HEK293 (cell line): ENCODE measurements at regions not wholly inside any gene's neighbourhood (a gene's known extent, or its start where the extent isn't known, plus 50 kb on each side); places are given as distances from the start of the nearest gene placed in this dataset.

Source experiments
- CTCF ChIA-PET: fragments of 350-600 bp; formaldehyde crosslinking; extraction: SDS; loops from one replicate; lab custom pipeline; 2021; ENCODE audit warnings: antibody characterized with exemption; lab: Yijun Ruan, JAX
- POLR2A ChIA-PET: fragments of 300-600 bp; formaldehyde crosslinking; extraction: SDS; loops from one replicate; lab custom pipeline; 2020; ENCODE audit warnings: antibody characterized with exemption, inconsistent platforms; lab: Yijun Ruan, JAX
- H3K27ac ChIP-seq: fragments of 200-500 bp; sonication (Bioruptor generic); 2 replicates; pipeline ENCODE4 v1.5.1; 2014; ENCODE audit warnings: low read depth, low read length, control low read depth, inconsistent platforms; ENCODE audit errors: extremely low read depth
- H3K36me3 ChIP-seq, 2 experiments: fragments of 200-500 bp in 1 of 2; sonication (Bioruptor generic) in 1 of 2; 1 replicate in 1 of 2; 2 replicates in 1 of 2; pipeline ENCODE4 v1.5.1; 2014 to 2017; ENCODE audit warnings: inconsistent platforms in 2 of 2, low read length in 2 of 2; ENCODE audit not compliant: control insufficient read depth in 2 of 2, insufficient read depth in 1 of 2
- H3K4me1 ChIP-seq: fragments of 200-500 bp; sonication (Bioruptor generic); 2 replicates; pipeline ENCODE4 v1.5.1; 2014; ENCODE audit warnings: mild to moderate bottlenecking, low read length, inconsistent platforms; ENCODE audit not compliant: control insufficient read depth, insufficient read depth
- H3K4me3 ChIP-seq: 2 replicates; pipeline ENCODE4 v1.5.1; 2011; ENCODE audit warnings: low read depth, mild to moderate bottlenecking, control low read depth, low read length, moderate library complexity
- H3K9me3 ChIP-seq: fragments of 200-500 bp; sonication (Bioruptor generic); 2 replicates; pipeline ENCODE4 v1.5.1; 2014; ENCODE audit warnings: low read depth, low read length, inconsistent platforms; ENCODE audit not compliant: control insufficient read depth, insufficient read depth
- KLF1 ChIP-seq: fragments of 450-650 bp; formaldehyde crosslinking; IDR thresholded peaks from 2 replicates; pipeline ENCODE4 v1.5.1; 2016; ENCODE audit warnings: missing biosample characterization, missing genetic modification characterization
- MEIS1 ChIP-seq: sonication (generic); formaldehyde crosslinking; IDR thresholded peaks from 2 replicates; pipeline ENCODE4 v1.8.1; 2022; ENCODE audit warnings: missing genetic modification reagents, mild to moderate bottlenecking, borderline replicate concordance
- PRDM6 ChIP-seq: fragments of 450-650 bp; formaldehyde crosslinking; IDR thresholded peaks from 2 replicates; pipeline ENCODE4 v1.5.1; 2017; ENCODE audit warnings: missing biosample characterization, missing genetic modification characterization
- SALL2 ChIP-seq: fragments of 450-650 bp; formaldehyde crosslinking; IDR thresholded peaks from 2 replicates; pipeline ENCODE4 v1.5.0; 2017; ENCODE audit warnings: missing biosample characterization, mild to moderate bottlenecking, missing genetic modification characterization, borderline replicate concordance
- ZBTB17 ChIP-seq: fragments of 450-650 bp; formaldehyde crosslinking; IDR thresholded peaks from 2 replicates; pipeline ENCODE4 v1.5.1; 2016; ENCODE audit warnings: missing biosample characterization, missing genetic modification characterization
- ZFP41 ChIP-seq: fragments of 450-650 bp; formaldehyde crosslinking; IDR thresholded peaks from 2 replicates; pipeline ENCODE4 v1.5.1; 2016; ENCODE audit warnings: missing biosample characterization, missing genetic modification characterization, borderline replicate concordance
- ZNF10 ChIP-seq: fragments of 450-650 bp; formaldehyde crosslinking; IDR thresholded peaks from 2 replicates; pipeline ENCODE4 v1.5.1; 2017; ENCODE audit warnings: missing biosample characterization, missing genetic modification characterization
- ZNF132 ChIP-seq: fragments of 450-650 bp; formaldehyde crosslinking; IDR thresholded peaks from 2 replicates; pipeline ENCODE4 v1.5.1; 2017; ENCODE audit warnings: missing biosample characterization, missing genetic modification characterization, borderline replicate concordance
- ZNF133 ChIP-seq: fragments of 450-650 bp; formaldehyde crosslinking; IDR thresholded peaks from 2 replicates; pipeline ENCODE4 v1.5.1; 2016; ENCODE audit warnings: missing biosample characterization, missing genetic modification characterization
- ZNF148 ChIP-seq: fragments of 450-650 bp; formaldehyde crosslinking; IDR thresholded peaks from 2 replicates; pipeline ENCODE4 v1.5.0; 2017; ENCODE audit warnings: missing biosample characterization, missing genetic modification characterization, borderline replicate concordance
- ZNF202 ChIP-seq: fragments of 450-650 bp; formaldehyde crosslinking; IDR thresholded peaks from 2 replicates; pipeline ENCODE4 v1.5.1; 2016; ENCODE audit warnings: missing biosample characterization, missing genetic modification characterization, borderline replicate concordance
- ZNF214 ChIP-seq: fragments of 450-650 bp; formaldehyde crosslinking; IDR thresholded peaks from 2 replicates; pipeline ENCODE4 v1.5.1; 2017; ENCODE audit warnings: missing biosample characterization, mild to moderate bottlenecking, missing genetic modification characterization, borderline replicate concordance
- ZNF292 ChIP-seq: fragments of 450-650 bp; formaldehyde crosslinking; IDR thresholded peaks from 2 replicates; pipeline ENCODE4 v1.5.1; 2016; ENCODE audit warnings: low read depth, missing biosample characterization, missing genetic modification characterization, borderline replicate concordance
- ZNF324 ChIP-seq: fragments of 450-650 bp; formaldehyde crosslinking; IDR thresholded peaks from 2 replicates; pipeline ENCODE4 v1.5.1; 2016; ENCODE audit warnings: missing biosample characterization, missing genetic modification characterization
- ZNF37A ChIP-seq: fragments of 450-650 bp; IDR thresholded peaks from 2 replicates; pipeline ENCODE4 v1.5.1; 2018; ENCODE audit warnings: missing biosample characterization, missing genetic modification characterization
- ZNF426 ChIP-seq: fragments of 450-650 bp; formaldehyde crosslinking; IDR thresholded peaks from 2 replicates; pipeline ENCODE4 v1.5.1; 2017; ENCODE audit warnings: missing biosample characterization, missing genetic modification characterization, mild to moderate bottlenecking, inconsistent platforms, moderate library complexity
- ZNF600 ChIP-seq: fragments of 450-650 bp; formaldehyde crosslinking; IDR thresholded peaks from 2 replicates; pipeline ENCODE4 v1.5.1; 2016; ENCODE audit warnings: missing biosample characterization, missing genetic modification characterization
- ZNF629 ChIP-seq: fragments of 450-650 bp; formaldehyde crosslinking; IDR thresholded peaks from 2 replicates; pipeline ENCODE4 v1.5.1; 2017; ENCODE audit warnings: missing biosample characterization, missing genetic modification characterization
- ZNF785 ChIP-seq: fragments of 450-650 bp; formaldehyde crosslinking; IDR thresholded peaks from 2 replicates; pipeline ENCODE4 v1.5.1; 2016; ENCODE audit warnings: missing biosample characterization, missing genetic modification characterization
- TF ChIP-seq, protein P1 (sequence below): fragments of 450-650 bp; formaldehyde crosslinking; IDR thresholded peaks from 2 replicates; pipeline ENCODE4 v1.5.1; 2016; ENCODE audit warnings: missing biosample characterization, missing genetic modification characterization
- TF ChIP-seq, protein P2 (sequence below): fragments of 450-650 bp; formaldehyde crosslinking; IDR thresholded peaks from 2 replicates; pipeline ENCODE4 v1.5.1; 2016; ENCODE audit warnings: missing biosample characterization, missing genetic modification characterization
- TF ChIP-seq, protein P3 (sequence below): fragments of 450-650 bp; formaldehyde crosslinking; IDR thresholded peaks from 2 replicates; pipeline ENCODE4 v1.5.1; 2016; ENCODE audit warnings: missing biosample characterization, missing genetic modification characterization

- ChIA-PET POLR2A (no interaction called here), CTCF (no interaction called here)
- H3K4me1 ChIP-seq, result no peaks in the 10 kb centered on the region
- no peak for TF ChIP-seq ZNF148 (tag by site-specific recombination)
- no peak for TF ChIP-seq ZNF202 (tag by site-specific recombination)
- TF ChIP-seq, protein P1, sequence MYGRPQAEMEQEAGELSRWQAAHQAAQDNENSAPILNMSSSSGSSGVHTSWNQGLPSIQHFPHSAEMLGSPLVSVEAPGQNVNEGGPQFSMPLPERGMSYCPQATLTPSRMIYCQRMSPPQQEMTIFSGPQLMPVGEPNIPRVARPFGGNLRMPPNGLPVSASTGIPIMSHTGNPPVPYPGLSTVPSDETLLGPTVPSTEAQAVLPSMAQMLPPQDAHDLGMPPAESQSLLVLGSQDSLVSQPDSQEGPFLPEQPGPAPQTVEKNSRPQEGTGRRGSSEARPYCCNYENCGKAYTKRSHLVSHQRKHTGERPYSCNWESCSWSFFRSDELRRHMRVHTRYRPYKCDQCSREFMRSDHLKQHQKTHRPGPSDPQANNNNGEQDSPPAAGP (tag by site-specific recombination), result no peak
- TF ChIP-seq ZNF600 (tag by site-specific recombination), result no peak
- H3K9me3 ChIP-seq, result no peaks in the 10 kb centered on the region
- H3K27ac ChIP-seq, result no peak overlapping the region
- H3K36me3 ChIP-seq, result no peaks in the 10 kb centered on the region
- H3K4me3 ChIP-seq, result no peak overlapping the region
Measured at GRCh38 chr10:131722121-131722520, 178.7 kb upstream of the PPP2R2D start.

GRCh38 chr10:131722525-131723264 is 178.1 kb upstream of the PPP2R2D start:
- H3K36me3 ChIP-seq, result no peaks in the 10 kb centered on the region
- H3K9me3 ChIP-seq, result no peaks in the 10 kb centered on the region
- H3K4me3 ChIP-seq, result no peak overlapping the region
- ChIA-PET CTCF (interaction anchor here (0.7 kb wide), 1 partner anchor 9 kb away, joined by 3 read pairs; no protein-coding TSS in a partner anchor), POLR2A (no interaction called here)
- no peak overlapping the region for H3K27ac ChIP-seq
- no peaks in the 10 kb centered on the region for H3K4me1 ChIP-seq
- no peak for TF ChIP-seq ZNF37A (tag by site-specific recombination)
- TF ChIP-seq PRDM6 (tag by site-specific recombination), result no peak
- no peak for TF ChIP-seq KLF1 (tag by site-specific recombination)
- no peak for TF ChIP-seq ZBTB17 (tag by site-specific recombination)
- TF ChIP-seq ZNF324 (tag by site-specific recombination), result no peak
- TF ChIP-seq SALL2, result no peak
- TF ChIP-seq ZNF292 (tag by site-specific recombination), result no peak
- TF ChIP-seq ZFP41 (tag by site-specific recombination), result no peak
- no peak for TF ChIP-seq ZNF214 (tag by site-specific recombination)

DNA sequence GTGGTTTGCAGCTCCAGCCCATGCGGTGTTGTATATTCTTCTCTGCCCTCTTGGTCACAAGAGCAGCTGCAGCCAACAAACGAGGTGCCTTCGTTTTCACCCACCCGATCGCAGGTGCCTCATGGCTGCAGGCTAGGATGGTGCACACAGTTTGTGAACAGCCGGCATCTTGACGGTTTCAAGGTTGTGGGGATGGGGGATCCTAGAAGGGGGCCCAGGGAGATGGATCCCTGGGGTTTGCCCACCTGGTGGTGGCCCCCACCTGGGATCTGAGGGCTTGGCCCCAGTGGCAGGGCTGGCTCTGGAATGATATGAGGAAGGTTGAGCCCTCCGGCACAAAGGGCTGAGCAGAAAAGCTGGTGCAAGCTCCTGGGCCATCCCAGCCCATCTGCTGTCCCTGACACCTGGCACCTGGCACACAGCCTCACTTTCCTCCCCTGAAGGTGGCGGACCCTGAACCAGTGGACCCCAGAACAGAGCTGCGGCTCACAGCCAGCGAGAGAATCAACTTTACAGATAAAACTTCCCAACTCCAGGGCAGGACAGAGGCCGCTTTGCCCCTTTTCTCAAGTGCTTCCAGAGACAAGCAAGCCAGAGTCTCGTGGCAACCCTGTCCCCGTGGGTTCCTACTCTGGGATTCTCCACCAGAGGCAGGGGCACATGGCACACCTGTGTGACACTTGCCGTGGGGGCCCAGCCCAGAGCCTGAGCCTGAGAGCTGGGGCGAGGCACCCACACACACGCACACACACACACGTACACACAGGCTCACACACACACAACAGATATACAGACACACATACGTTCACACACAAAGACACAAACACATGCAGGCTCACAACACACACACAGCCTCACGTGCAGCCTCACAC is 177.3 kb upstream of the PPP2R2D start:
- ChIA-PET CTCF (interaction anchor here (0.7 kb wide), 1 partner anchor 9 kb away, joined by 3 read pairs; no protein-coding TSS in a partner anchor), POLR2A (no interaction called here)
- Histone ChIP-seq H3K4me1 (no peaks in the 10 kb centered on the region), H3K9me3 (no peaks in the 10 kb centered on the region), H3K4me3 (no peak overlapping the region), H3K36me3 (no peaks in the 10 kb centered on the region), H3K27ac (no peak overlapping the region)
- TF ChIP-seq ZNF10 (tag by site-specific recombination), result no peak
- TF ChIP-seq MEIS1 (CRISPR knock-in tag), result no peak
- no peak for TF ChIP-seq ZNF133 (tag by site-specific recombination)
- TF ChIP-seq, protein P2, sequence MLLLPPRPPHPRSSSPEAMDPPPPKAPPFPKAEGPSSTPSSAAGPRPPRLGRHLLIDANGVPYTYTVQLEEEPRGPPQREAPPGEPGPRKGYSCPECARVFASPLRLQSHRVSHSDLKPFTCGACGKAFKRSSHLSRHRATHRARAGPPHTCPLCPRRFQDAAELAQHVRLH (tag by site-specific recombination), result no peak
- no peak for TF ChIP-seq ZNF785 (tag by site-specific recombination)
- no peak for TF ChIP-seq ZNF426
- no peak for TF ChIP-seq ZNF629
- TF ChIP-seq, protein P3, sequence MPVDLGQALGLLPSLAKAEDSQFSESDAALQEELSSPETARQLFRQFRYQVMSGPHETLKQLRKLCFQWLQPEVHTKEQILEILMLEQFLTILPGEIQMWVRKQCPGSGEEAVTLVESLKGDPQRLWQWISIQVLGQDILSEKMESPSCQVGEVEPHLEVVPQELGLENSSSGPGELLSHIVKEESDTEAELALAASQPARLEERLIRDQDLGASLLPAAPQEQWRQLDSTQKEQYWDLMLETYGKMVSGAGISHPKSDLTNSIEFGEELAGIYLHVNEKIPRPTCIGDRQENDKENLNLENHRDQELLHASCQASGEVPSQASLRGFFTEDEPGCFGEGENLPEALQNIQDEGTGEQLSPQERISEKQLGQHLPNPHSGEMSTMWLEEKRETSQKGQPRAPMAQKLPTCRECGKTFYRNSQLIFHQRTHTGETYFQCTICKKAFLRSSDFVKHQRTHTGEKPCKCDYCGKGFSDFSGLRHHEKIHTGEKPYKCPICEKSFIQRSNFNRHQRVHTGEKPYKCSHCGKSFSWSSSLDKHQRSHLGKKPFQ (tag by site-specific recombination), result no peak
- TF ChIP-seq ZNF132 (tag by site-specific recombination), result no peak
- TF ChIP-seq KLF1 (tag by site-specific recombination), result no peak
